Head of caudate nucleus (tissue), 42 donors: ENCODE measurements at regions not wholly inside any gene's neighbourhood (a gene's known extent, or its start where the extent isn't known, plus 50 kb on each side); places are given as distances from the start of the nearest gene placed in this dataset.

ENCODE experiments used
- DNase-seq, 42 donors: peaks; one replicate each; pipeline versions ENCODE4 v3.0.0 to v3.0.0-alpha.2; 2020 to 2021; ENCODE audit warnings: mixed read lengths in 7 of 42
- intact Hi-C: fragments of 100-400 bp; cut with DNase I; formaldehyde crosslinking; loops from one replicate; pipeline ENCODE4 v1.15.0; 2022

DNA sequence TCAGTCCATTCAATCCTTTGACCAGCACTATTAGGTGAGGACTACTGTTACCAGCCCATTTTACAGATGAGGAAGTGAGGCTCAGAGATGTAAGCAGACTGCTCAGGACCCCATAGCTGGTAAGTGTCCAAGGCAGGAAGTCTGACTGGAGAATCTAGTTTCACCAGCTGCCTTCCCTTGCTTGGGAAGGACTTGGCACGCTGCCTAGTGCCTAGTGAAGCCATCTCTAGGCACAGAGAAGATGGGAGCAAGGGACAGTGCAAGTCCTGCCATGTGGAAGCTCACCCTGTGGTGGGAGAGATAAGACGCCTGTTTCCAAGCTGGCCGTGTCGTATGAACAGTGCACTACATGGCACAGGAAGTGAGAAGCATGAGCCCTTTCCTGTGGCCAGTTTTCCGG lies 111.8 kb upstream of the TMC3 start:
- no peak for DNase-seq
- intact Hi-C loops = loop anchor here (10.0 kb wide), 1 partner anchor 659 kb away; no protein-coding TSS in a partner anchor

DNA sequence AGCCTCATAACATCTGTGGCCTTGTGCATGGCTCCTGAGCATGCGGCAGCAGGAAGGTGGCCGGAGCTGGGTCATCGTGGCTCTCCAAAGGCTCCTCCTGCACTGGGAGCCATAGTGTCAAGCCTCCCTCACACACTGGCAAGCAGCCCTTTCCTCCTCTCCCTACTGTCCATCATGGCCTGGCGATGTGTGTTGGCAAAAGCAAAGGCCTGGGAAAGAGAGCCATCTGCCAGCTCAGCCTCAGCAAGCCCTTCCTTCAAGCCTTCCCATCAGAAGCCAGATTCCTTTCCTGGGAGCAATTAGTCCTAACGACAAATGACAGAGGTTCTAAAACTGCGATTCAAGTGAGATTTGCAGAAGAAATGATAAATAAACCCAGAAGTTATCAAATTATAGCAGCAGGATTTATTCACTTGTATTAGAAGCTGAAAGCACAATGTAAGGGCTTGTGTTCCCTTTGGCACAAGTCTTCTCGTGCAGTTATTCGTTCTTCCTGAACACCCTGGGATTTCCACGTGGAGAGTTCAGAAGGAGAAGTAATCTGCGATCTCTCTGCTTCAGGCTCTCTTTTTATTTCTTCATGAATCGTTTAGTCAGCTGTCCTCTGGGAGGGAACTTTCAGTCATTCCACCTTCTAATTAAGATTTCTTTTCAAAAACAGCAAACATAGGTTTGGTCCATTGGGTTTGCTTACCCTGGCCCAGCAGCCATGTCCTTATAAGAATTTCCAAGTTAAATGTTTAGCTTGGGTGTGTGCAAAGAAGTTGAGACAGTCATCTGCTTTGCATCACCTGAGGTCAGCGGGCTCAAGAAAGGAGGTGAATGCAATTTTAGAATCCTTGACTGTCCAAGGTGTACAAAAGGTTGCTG lies 110.3 kb upstream of the TMC3 start:
- intact Hi-C loops = loop anchor here (5.0 to 10.0 kb wide), 2 partner anchors 563 to 660 kb away; partner anchors contain the start of gene MEX3B
- DNase-seq = peak in 2 of 42 donors; percentile 17

DNA sequence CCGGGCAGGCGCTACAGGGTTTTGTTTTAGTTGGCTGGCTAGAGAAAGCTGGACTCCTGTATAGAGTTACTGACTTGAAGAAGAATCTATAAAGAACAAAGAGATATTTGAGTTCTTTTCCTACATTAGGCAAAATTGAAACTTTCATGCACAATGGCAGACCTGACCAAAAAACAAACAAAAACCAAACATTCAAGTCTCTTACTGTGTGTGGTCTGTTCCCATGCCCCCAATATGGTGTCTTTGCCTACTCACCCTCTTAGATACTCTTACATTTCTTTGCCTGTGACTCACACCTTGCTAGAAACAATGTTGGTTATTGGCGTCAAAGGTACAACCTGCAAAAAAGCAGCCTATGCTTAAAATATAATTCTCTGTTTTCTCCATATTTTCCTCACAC lies 109.5 kb upstream of the TMC3 start:
- DNase-seq = no peak
- intact Hi-C loops = loop anchor here (5.0 to 10.0 kb wide), 2 partner anchors 564 to 661 kb away; partner anchors contain the start of gene MEX3B

DNA sequence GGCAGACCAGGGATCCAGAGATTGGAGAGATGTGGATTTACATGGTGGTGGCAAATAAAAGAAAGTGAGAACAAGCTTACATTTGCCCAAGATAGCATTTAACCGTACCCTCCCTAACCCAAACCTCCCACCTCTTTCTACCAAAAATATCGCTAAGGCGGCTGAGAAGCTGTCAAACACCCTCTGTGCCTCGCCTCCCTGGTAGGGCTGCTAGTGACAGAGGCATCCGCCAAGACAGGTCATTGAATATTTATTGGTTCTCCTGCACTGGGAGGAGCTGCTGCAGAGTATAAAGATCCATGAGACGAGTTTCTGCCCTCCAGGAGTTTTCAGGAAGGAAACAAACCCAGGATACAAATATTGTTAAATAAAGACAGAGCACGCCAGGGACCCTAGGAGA lies 107.3 kb upstream of the TMC3 start:
- DNase-seq = peak in 37 of 42 donors; percentile 13 to 88 (median 53)
- intact Hi-C loops = loop anchor here (5.0 to 10.0 kb wide), 2 partner anchors 566 to 663 kb away; partner anchors contain the start of gene MEX3B

DNA sequence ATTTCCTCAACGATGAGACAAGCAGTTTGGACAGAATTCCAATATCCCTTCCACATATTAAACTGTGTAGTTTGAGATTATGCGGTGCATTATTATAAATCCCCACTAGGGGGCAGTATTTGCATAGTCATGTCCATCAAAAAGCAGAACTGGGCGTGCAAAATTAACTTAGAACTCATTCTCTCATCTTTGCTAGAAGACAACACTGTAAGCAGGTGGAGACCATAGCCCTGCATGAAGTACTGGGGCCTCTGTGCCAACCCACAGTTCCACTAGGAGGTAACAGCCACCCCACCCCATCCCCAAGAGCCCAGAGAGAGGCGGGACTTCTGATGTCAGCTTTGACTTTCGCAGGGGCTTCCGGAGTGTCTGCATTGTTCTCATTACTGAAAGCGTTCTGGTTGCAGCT lies 106.6 kb upstream of the TMC3 start:
- intact Hi-C loops = loop anchor here (5.0 to 10.0 kb wide), 2 partner anchors 567 to 664 kb away; partner anchors contain the start of gene MEX3B
- peak in 26 of 42 donors; percentile 7 to 86 (median 39) for DNase-seq

DNA sequence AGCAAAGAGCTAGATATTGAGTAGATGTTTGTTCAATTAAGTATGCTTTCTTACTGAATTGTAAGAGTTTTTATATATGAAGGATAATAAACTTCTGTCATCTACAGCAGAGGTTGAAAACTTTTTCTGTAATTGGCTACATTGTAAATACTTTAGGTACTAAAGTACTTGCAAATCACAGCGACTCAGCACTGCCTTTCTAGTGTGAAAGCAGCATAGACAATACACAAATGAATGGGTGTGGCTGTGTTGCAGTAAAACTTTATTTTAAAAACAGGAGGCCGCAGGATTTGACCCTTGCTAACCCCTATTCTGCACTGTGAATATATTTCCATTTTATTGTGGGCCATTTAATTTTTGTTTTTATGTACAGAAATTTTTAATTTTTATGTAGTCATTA lies 104.3 kb upstream of the TMC3 start:
- no peak for DNase-seq
- intact Hi-C loops = no loop called here

DNA sequence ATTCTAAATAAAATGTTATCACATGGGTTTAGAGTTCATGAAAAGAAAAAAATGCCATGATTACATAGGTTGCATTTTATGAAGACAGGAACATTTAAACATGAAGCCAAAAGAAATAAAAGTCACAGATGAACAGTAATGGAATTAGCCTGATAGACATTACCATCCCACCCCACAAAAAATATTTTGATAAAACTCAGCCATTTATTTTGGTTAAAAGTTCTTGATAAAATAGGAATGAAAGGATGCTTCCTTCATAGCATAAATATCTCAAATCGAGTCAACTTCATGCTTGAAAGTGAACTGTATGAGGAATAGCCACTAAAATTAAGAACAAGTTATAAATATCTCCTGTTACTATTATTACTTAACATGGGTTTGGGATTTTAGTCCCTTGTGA lies 101.9 kb upstream of the TMC3 start:
- intact Hi-C loops = no loop called here
- DNase-seq = no peak

DNA sequence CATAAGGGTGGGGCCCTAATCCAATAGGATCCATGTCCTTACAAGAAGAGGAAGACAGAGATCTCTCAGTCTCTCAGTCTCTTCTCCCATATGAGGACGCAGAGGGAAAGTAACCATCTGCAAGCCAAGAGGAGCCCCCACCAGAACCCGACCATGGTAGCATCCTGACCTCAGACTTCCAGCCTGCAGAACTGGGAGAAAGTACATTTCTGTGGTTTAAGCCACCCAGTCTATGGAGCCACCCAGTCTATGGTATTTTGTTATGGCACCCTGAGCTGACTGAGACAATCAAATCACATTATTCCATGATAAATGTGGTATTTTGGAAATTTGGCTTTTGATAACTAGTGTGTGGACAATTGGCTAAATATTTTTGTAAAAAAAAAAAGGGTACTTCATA lies 101.5 kb upstream of the TMC3 start:
- intact Hi-C loops = no loop called here
- DNase-seq = no peak

DNA sequence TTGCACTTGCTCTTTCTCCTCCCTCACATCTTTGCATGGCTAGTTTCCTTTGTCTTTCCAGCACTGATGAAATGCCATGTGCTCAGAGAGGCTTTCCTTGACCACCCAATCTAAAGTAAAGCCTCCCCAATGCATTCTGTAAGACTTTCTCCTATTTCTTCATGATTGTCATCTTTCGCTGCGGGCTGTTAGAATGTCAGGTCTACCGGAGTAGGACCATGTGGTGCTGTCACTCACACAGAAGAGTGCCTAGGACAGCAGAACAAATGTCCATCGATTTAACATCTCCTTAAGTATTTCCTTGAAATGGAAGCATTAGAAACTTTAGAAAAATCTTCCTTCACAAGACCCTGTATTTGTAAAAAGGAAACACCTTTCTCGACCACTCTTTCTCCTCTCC lies 99.9 kb upstream of the TMC3 start:
- intact Hi-C loops = no loop called here
- DNase-seq = no peak

DNA sequence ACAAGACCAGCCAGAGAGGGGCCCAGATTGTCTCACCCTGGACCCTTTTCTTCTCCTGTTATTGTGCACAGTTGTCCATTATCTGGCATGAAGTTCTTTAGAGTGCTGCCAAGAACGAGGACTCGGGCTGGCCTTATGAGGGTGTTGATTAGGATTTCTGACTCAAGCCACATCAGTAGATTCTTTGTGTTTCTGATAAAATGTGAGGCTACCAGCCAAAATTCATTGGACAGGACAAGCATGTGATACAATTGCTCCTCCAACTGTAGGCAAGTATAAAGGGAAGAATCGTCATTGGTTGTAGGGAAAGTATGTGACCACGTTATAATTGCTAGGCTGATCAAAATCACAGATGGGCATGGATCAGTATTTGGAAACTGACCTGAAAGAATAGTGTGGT lies 99.2 kb upstream of the TMC3 start:
- DNase-seq = peak in 11 of 42 donors; percentile 11 to 49 (median 27)
- intact Hi-C loops = no loop called here

DNA sequence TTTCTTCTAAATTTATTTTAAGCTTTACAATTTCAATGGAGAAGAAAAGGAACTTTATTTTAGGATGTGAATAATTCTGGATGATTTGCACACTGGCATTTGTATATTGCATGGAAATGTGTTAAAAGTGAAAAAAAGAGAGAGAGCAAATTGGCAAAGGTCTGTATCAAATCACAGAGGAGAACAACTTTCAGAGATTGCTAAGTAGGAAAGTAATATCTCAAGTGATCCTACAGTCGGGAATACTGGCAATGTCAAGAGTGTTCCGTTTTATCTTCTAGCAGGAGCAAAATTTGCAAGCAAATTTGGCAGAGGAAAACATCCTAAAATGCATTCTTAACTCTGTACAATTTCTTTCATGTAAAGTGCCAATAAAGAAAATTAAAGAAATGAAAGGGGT lies 97.1 kb upstream of the TMC3 start:
- intact Hi-C loops = no loop called here

DNA sequence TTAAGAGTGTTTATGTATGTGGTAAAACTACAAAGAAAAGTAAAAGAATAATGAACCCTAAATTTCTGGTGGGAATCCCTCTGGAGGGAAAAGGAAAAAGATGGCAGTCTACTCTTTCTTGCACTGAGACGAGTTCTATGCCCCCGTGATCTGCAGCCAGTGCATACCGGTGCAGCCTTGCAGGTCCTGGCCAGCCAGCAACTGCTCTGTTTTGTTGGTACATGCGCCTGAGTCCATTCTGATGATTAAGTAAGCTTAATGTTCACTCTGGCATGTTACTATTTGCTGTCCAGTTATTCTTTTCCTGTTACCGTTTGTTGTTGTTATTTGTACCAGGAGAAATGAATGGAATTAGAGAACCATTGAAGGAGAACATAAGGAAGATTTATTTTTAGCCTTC lies 95.1 kb upstream of the TMC3 start:
- no peak for DNase-seq
- intact Hi-C loops = no loop called here

More for the DNA sequence above, 97.1 kb upstream of the TMC3 start:
- DNase-seq = no peak

DNA sequence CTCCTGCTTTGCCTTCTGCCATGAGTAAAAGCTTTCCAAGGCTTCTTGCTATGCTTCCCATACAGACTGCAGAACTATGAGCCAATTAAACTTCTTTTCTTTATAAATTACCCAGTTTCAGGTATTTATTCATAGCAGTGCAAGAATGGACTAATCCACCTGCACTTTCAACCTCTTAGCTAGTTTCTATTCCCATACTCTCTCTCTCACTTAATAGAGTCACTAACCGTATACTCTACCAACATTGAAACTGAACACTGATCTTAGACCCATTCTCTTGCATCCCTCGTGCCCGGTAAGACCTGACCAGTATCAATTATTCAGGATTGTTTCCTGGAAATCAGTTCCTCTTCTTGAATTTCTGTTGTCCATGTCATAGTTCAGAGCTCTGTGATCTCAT lies 92.7 kb upstream of the TMC3 start:
- intact Hi-C loops = no loop called here
- no peak for DNase-seq

DNA sequence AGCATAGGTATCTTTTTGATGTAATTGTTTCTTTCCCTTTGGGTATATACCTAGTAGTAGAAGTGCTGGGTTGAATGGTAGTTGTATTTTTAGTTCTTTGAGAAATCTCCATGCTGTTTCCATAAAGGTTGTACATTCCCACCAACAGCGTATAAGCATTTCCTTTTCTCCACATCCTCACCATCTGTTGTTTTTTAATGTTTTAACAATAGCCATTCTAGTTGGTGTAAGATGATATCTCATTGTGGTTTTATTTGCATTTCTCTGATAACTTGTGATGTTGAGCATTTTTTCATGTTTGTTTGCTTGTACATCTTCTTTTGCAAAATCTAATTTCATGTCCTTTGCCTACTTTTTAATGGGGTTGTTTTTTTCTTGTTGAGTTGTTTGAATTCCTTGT lies 80.0 kb upstream of the TMC3 start:
- no peak for DNase-seq
- intact Hi-C loops = no loop called here

DNA sequence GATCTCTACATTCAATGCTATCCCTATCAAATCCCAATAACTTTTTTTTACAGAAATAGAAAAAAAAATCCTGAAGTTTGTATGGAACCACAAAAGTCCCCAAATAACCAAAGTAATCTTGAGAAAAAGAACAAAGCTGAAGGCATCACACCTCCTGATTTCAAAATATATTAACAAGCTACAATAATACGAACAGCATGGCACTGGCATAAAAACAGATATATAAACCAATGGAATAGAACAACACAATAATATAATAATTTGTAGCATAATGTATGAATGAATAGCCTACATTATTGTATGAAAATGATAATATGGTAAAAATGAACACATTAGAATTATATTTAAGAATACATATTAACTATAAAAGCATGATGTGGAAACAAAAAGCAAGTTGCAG lies 76.7 kb upstream of the TMC3 start:
- no peak for DNase-seq
- intact Hi-C loops = no loop called here

DNA sequence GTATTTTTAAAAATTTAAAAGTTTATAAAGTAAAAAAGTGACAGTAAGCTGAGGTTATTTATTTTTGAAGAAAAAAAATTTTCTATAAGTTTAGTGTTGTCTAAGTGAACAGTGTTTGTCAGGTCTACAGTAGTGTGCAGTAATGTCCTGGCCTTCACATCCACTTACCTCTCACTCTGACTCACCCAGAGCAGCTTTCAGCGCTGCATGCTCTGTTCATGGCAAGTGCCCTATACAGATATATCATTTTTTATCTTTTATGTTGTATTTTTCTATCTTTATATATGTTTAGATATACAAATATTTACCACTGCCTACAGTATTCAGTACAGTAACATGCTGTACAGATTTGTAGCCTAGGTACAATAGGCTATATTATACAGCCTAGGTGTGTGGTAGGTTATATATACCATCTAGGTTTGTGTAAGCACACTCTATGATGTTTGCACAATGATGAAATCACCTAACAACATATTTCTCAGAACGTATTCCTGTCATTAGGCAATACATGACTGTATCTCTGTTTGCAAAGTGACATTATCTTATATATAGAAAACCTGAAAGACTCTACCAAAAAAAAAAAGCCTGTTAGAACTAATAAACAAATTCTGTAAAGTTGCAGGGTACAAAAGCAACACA lies 75.9 kb upstream of the TMC3 start:
- intact Hi-C loops = no loop called here
- DNase-seq = no peak

DNA sequence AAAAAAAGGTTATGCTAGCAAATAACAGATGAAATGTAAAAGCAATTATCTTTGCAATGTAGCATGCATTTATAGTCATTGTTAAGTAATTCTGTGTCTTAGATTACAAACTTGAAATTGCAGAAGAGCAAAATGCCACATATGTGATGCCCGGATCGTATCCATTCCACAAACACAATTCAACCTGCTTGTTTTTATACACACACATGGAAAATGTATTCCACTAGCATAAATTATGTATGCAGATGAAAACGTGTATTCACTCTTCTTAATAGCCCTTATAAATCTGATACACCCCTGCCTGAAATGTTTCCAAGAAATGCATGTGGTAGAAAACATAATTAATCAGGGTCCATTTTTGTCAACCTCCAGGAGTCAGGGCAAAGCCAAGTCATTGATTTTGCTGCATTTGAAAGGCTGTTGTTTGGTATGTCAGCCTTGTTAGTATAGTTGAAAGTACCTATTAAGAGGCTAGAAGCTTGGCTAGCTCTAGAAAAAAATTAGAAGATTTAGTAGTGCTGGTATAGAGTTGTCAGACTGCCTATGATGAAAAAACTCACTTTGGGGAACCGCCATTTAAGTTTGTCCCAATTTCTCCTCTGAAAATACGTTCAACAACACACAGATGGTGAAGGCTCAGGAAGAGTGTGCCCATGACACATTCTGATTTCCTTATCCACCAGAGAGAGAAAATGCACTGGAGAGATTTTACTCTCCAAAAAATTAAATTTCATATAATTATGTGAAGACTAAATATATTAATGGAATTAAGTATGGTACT lies 69.2 kb upstream of the TMC3 start:
- DNase-seq = no peak
- intact Hi-C loops = no loop called here

DNA sequence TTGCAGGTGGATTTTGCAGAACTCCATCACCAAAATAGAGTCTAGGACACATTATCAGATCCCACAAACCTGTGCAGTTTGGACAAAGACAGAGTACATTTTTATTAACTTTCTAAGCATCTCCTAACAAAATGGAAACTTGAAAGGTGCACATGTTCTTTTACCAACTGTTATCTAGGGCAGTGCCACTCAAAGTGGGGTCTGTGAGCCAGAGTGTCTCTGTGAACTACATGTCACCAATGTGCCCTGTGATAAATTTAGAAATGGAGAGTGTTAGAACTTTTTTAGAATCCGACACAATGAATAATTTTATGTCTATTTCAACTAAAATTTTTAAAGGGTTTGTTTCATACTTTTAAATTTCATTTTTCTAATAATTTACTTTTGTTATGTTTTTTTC lies 68.4 kb upstream of the TMC3 start:
- no peak for DNase-seq
- intact Hi-C loops = no loop called here

DNA sequence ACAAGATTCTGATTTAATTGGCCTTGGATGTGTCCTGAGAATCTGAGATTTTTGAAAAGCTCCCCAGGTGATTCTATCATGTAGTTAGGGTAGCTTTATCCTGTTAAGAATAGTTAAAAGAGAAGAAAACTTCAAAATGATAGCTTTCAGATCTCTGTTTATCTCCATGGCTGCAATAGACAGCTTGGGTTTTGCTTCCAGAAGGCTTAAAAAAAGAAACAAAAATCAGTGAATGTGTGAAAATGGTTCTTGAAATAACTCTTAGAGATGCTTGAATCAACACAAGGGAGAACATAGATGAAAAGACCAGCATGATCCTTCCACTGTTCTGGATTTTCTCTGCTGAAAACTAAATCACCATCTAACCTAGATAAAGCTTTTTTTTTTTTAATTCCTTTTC lies 60.8 kb upstream of the TMC3 start:
- DNase-seq = no peak
- intact Hi-C loops = no loop called here

DNA sequence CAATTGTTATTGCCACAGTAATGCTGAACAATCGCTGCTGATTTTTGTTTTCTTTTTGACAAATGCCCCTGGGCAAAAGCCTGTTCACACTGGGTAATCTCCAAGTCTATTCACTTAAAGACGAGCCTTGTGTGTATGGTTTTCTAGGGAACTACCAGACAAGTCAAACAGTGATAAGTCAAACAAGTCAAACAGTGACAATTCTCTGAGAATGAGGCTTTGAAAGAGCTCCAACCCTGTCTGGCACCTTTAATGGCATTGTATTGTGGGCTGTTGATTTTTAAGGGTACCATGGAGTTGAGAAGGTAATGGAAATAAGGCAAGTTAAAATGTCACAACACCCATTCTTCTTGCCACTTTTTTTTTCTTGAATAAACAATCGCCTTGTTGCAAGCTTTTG lies 59.4 kb upstream of the TMC3 start:
- DNase-seq = no peak
- intact Hi-C loops = no loop called here
